CD14-positive monocyte (primary cell): ENCODE measurements at regions not wholly inside any gene's neighbourhood (a gene's known extent, or its start where the extent isn't known, plus 50 kb on each side); places are given as distances from the start of the nearest gene placed in this dataset.

ENCODE experiments used
- DNase-seq, 3 donors: peaks; one replicate each; pipeline ENCODE4 v3.0.0-alpha.2; 2011 to 2022
- H2AFZ ChIP-seq: 2 replicates; pipeline ENCODE4 v1.6.0; 2012; ENCODE audit warnings: mild to moderate bottlenecking, low read depth, low read length, inconsistent platforms; ENCODE audit not compliant: insufficient read depth, poor library complexity, severe bottlenecking
- H3K27ac ChIP-seq, 2 donors: 1 replicate in 1 of 2; 2 replicates in 1 of 2; pipeline ENCODE4 v1.5.1; 2012 to 2013; ENCODE audit warnings: low read length in 2 of 2, control low read depth in 1 of 2, inconsistent platforms in 1 of 2, low read depth in 1 of 2, mild to moderate bottlenecking in 1 of 2
- H3K27me3 ChIP-seq, 2 donors: one replicate each; pipeline versions ENCODE4 v1.6.0 to v1.6.1; 2011 to 2013; ENCODE audit warnings: low read length in 2 of 2; ENCODE audit not compliant: control insufficient read depth in 2 of 2, insufficient read depth in 2 of 2
- H3K36me3 ChIP-seq, 2 donors: replicated peaks in 1 of 2; 1 replicate in 1 of 2; 2 replicates in 1 of 2; pipeline versions ENCODE4 v1.5.1 to v1.6.1; 2012 to 2013; ENCODE audit warnings: low read length in 2 of 2, control low read depth in 1 of 2, inconsistent platforms in 1 of 2, mild to moderate bottlenecking in 1 of 2; ENCODE audit not compliant: insufficient read depth in 2 of 2, control insufficient read depth in 1 of 2
- H3K4me1 ChIP-seq, 2 donors: 1 replicate in 1 of 2; 2 replicates in 1 of 2; pipeline versions ENCODE4 v1.5.1 to v1.6.1; 2012 to 2013; ENCODE audit warnings: low read length in 2 of 2, control low read depth in 1 of 2, inconsistent platforms in 1 of 2, mild to moderate bottlenecking in 1 of 2, moderate library complexity in 1 of 2; ENCODE audit not compliant: insufficient read depth in 2 of 2, control insufficient read depth in 1 of 2
- H3K4me2 ChIP-seq: replicated peaks from 2 replicates; pipeline ENCODE3; 2012; ENCODE audit warnings: low read length, moderate library complexity, mild to moderate bottlenecking; ENCODE audit not compliant: poor library complexity, severe bottlenecking; ENCODE audit errors: extremely low read depth
- H3K4me3 ChIP-seq, 3 experiments: fragments of 200-600 bp in 1 of 3; sonication (generic) in 1 of 3; replicated peaks in 1 of 3; 1 replicate in 2 of 3; 2 replicates in 1 of 3; pipeline ENCODE4 v1.5.1; 2011 to 2013; ENCODE audit warnings: low read length in 3 of 3, mild to moderate bottlenecking in 3 of 3, control low read depth in 2 of 3, low read depth in 2 of 3, inconsistent platforms in 1 of 3, moderate library complexity in 1 of 3
- H3K79me2 ChIP-seq: 2 replicates; pipeline ENCODE4 v1.6.0; 2012; ENCODE audit warnings: mild to moderate bottlenecking, control low read depth, inconsistent platforms, low read length, moderate library complexity; ENCODE audit not compliant: insufficient read depth
- H3K9ac ChIP-seq: 2 replicates; pipeline ENCODE4 v1.6.0; 2017; ENCODE audit warnings: low read length, mild to moderate bottlenecking; ENCODE audit not compliant: insufficient read depth, poor library complexity, severe bottlenecking
- H3K9me3 ChIP-seq, 2 donors: replicated peaks in 1 of 2; 1 replicate in 1 of 2; 2 replicates in 1 of 2; pipeline versions ENCODE4 v1.5.1 to v1.6.1; 2012 to 2013; ENCODE audit warnings: low read length in 2 of 2, control low read depth in 1 of 2; ENCODE audit not compliant: control insufficient read depth in 1 of 2, insufficient read depth in 1 of 2
- H4K20me1 ChIP-seq: 2 replicates; pipeline ENCODE4 v1.6.0; 2012; ENCODE audit warnings: mild to moderate bottlenecking, low read length, control low read depth, moderate library complexity; ENCODE audit not compliant: insufficient read depth
- H3K27ac Mint-ChIP-seq, 7 donors: one replicate each; pipeline ENCODE4 v1.8.0; 2020; ENCODE audit warnings: mild to moderate bottlenecking in 7 of 7, mixed read lengths in 7 of 7, moderate library complexity in 6 of 7, inconsistent platforms in 2 of 7
- H3K27me3 Mint-ChIP-seq, 3 donors: one replicate each; pipeline ENCODE4 v1.8.0; 2021 to 2022; ENCODE audit warnings: low read depth in 3 of 3, mild to moderate bottlenecking in 3 of 3, mixed read lengths in 3 of 3, moderate library complexity in 3 of 3, inconsistent platforms in 1 of 3
- H3K36me3 Mint-ChIP-seq, 2 donors: one replicate each; pipeline ENCODE4 v1.8.0; 2020; ENCODE audit warnings: mixed read lengths in 2 of 2, inconsistent platforms in 1 of 2, mild to moderate bottlenecking in 1 of 2
- H3K4me1 Mint-ChIP-seq: one replicate; pipeline ENCODE4 v1.8.0; 2020; ENCODE audit warnings: mild to moderate bottlenecking, mixed read lengths
- H3K4me3 Mint-ChIP-seq, 2 donors: one replicate each; pipeline ENCODE4 v1.8.0; 2020; ENCODE audit warnings: mild to moderate bottlenecking in 2 of 2, mixed read lengths in 2 of 2, moderate library complexity in 1 of 2
- H3K9me3 Mint-ChIP-seq, 7 donors: one replicate each; pipeline ENCODE4 v1.8.0; 2020 to 2022; ENCODE audit warnings: mixed read lengths in 7 of 7, mild to moderate bottlenecking in 6 of 7, moderate library complexity in 6 of 7, inconsistent platforms in 2 of 7
- WGBS: methylation state at CpG from one replicate; pipeline ENCODE4 v1.1.5; 2013; ENCODE audit warnings: missing lambda C conversion rate; ENCODE audit not compliant: insufficient coverage; 5-methylcytosine and 5-hydroxymethylcytosine counted together
- intact Hi-C, 2 donors: fragments of 100-400 bp; cut with micrococcal nuclease; formaldehyde crosslinking; loops; one replicate each; pipeline versions ENCODE4 v1.15.0 to v1.15.1; 2023
- TF ChIP-seq, protein P1 (sequence below): fragments of 200-600 bp; IDR thresholded peaks from one replicate; pipeline ENCODE4 v1.8.0; 2022; ENCODE audit warnings: antibody characterized with exemption, mild to moderate bottlenecking

- no peak for DNase-seq
- Mint-ChIP-seq H3K27ac (no peak overlapping the region), H3K36me3 (no peaks in the 10 kb centered on the region), H3K4me1 (peaks cover 15% of the 10 kb centered on the region), H3K9me3 (peaks cover 4 to 15% (median 10%) of the 10 kb centered on the region in 7 donors), H3K27me3 (peaks cover 4 to 10% (median 9%) of the 10 kb centered on the region in 3 donors), H3K4me3 (no peak overlapping the region)
- Histone ChIP-seq H3K27ac (no peak overlapping the region), H2AFZ (no peak overlapping the region), H3K4me3 (no peak overlapping the region), H3K4me2 (no peak overlapping the region), H3K27me3 (no peaks in the 10 kb centered on the region), H3K9ac (no peak overlapping the region), H3K4me1 (peaks cover 4 to 11% of the 10 kb centered on the region in 2 donors), H3K36me3 (no peaks in the 10 kb centered on the region), H3K79me2 (no peaks in the 10 kb centered on the region), H3K9me3 (no peaks in the 10 kb centered on the region), H4K20me1 (no peaks in the 10 kb centered on the region)
- TF ChIP-seq, protein P1, sequence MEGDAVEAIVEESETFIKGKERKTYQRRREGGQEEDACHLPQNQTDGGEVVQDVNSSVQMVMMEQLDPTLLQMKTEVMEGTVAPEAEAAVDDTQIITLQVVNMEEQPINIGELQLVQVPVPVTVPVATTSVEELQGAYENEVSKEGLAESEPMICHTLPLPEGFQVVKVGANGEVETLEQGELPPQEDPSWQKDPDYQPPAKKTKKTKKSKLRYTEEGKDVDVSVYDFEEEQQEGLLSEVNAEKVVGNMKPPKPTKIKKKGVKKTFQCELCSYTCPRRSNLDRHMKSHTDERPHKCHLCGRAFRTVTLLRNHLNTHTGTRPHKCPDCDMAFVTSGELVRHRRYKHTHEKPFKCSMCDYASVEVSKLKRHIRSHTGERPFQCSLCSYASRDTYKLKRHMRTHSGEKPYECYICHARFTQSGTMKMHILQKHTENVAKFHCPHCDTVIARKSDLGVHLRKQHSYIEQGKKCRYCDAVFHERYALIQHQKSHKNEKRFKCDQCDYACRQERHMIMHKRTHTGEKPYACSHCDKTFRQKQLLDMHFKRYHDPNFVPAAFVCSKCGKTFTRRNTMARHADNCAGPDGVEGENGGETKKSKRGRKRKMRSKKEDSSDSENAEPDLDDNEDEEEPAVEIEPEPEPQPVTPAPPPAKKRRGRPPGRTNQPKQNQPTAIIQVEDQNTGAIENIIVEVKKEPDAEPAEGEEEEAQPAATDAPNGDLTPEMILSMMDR = no peak
- intact Hi-C loops = no loop called here
- WGBS = 41% methylated on average over 2 of the region's 4 CpGs
Observed at GRCh38 chr6:88538130-88538706, 372.1 kb upstream of the CNR1 start.

DNA sequence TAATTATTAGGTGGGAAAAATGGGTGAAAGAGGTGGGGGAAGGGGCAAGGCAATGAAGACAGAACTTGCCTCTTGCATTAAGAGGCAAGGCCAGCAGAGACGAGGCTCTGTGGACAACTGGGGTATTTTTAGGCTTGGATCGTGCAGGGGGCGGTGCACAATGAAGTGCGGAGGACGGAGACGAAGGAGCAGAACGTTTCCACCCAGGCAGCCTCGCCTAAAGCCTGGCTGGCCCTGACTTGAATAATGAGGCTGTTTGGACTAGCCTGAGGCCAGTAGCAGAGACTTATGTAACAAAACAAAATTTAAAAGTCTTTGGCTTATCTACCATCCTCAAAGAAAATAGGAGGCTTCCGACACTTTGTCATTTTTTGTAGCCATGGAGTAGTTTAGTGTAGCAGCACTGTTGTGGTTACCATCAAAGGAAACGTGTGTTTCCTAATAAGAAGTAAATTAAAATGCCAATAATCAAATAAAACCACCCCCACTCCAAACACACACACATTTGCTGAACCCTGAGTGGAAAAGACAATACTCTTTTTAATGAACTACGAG is 370.0 kb upstream of the CNR1 start:
- Histone ChIP-seq H3K4me1 (peaks cover 4 to 11% of the 10 kb centered on the region in 2 donors), H3K4me2 (no peak overlapping the region), H3K9me3 (no peaks in the 10 kb centered on the region), H3K9ac (no peak overlapping the region), H2AFZ (peak overlapping the region; percentile 3), H3K79me2 (no peaks in the 10 kb centered on the region), H4K20me1 (no peaks in the 10 kb centered on the region), H3K27me3 (no peaks in the 10 kb centered on the region), H3K4me3 (no peak overlapping the region), H3K36me3 (no peaks in the 10 kb centered on the region), H3K27ac (no peak overlapping the region)
- H3K27ac Mint-ChIP-seq = no peak overlapping the region
- peaks cover 15% of the 10 kb centered on the region for H3K4me1 Mint-ChIP-seq
- TF ChIP-seq, protein P1 = no peak
- DNase-seq = no peak
- H3K4me3 Mint-ChIP-seq = peak overlapping the region in 1 of 2 donors; percentile 44
- 7% methylated on average over 7 of the region's 11 CpGs for WGBS
- H3K9me3 Mint-ChIP-seq = peaks cover 4 to 12% (median 11%) of the 10 kb centered on the region in 7 donors
- intact Hi-C loops = no loop called here
- H3K36me3 Mint-ChIP-seq = no peaks in the 10 kb centered on the region
- peaks cover 4 to 10% (median 9%) of the 10 kb centered on the region in 3 donors for H3K27me3 Mint-ChIP-seq
